H9 (cell line): ENCODE measurements at regions not wholly inside any gene's neighbourhood (a gene's known extent, or its start where the extent isn't known, plus 50 kb on each side); places are given as distances from the start of the nearest gene placed in this dataset.

Experiments
- DNase-seq: peaks from one replicate; pipeline ENCODE4 v3.0.0-alpha.2; 2017
- H2AFZ ChIP-seq: one replicate; pipeline ENCODE4 v1.6.1; 2013; ENCODE audit warnings: mild to moderate bottlenecking, low read length, control low read depth, moderate library complexity
- H2AK5ac ChIP-seq: 2 replicates; pipeline ENCODE4 v1.6.1; 2013; ENCODE audit warnings: low read length, control low read depth, mixed read lengths; ENCODE audit not compliant: insufficient read length
- H2BK120ac ChIP-seq: one replicate; pipeline ENCODE4 v1.6.1; 2013; ENCODE audit warnings: low read depth, mild to moderate bottlenecking, low read length, control low read depth, inconsistent platforms; ENCODE audit not compliant: poor library complexity, severe bottlenecking
- H2BK12ac ChIP-seq: 2 replicates; pipeline ENCODE4 v1.6.1; 2013; ENCODE audit warnings: low read length, control low read depth, mixed read lengths, low read depth; ENCODE audit not compliant: insufficient read length
- H2BK15ac ChIP-seq: 2 replicates; pipeline ENCODE4 v1.6.1; 2013; ENCODE audit warnings: low read depth, low read length, control low read depth
- H2BK20ac ChIP-seq: one replicate; pipeline ENCODE4 v1.6.1; 2013; ENCODE audit warnings: low read depth, mild to moderate bottlenecking, low read length, control low read depth, inconsistent platforms; ENCODE audit not compliant: poor library complexity, severe bottlenecking
- H2BK5ac ChIP-seq: 2 replicates; pipeline ENCODE4 v1.6.1; 2013; ENCODE audit warnings: low read length, control low read depth, mixed read lengths; ENCODE audit not compliant: insufficient read length
- H3K14ac ChIP-seq: 2 replicates; pipeline ENCODE4 v1.6.1; 2013; ENCODE audit warnings: low read length, control low read depth; ENCODE audit not compliant: insufficient read depth
- H3K18ac ChIP-seq: 2 replicates; pipeline ENCODE4 v1.6.1; 2013; ENCODE audit warnings: low read depth, mild to moderate bottlenecking, mixed read lengths, low read length, control low read depth; ENCODE audit not compliant: insufficient read length
- H3K23ac ChIP-seq: 2 replicates; pipeline ENCODE4 v1.6.1; 2013; ENCODE audit warnings: low read length, control low read depth, mixed read lengths, low read depth; ENCODE audit not compliant: insufficient read length
- H3K23me2 ChIP-seq: 2 replicates; pipeline ENCODE4 v1.6.1; 2013; ENCODE audit warnings: low read depth, mild to moderate bottlenecking, mixed read lengths, low read length, control low read depth; ENCODE audit not compliant: insufficient read length, poor library complexity, severe bottlenecking
- H3K27ac ChIP-seq: 2 replicates; pipeline ENCODE4 v1.5.1; 2013; ENCODE audit warnings: low read length, control low read depth, mixed read lengths, low read depth; ENCODE audit not compliant: insufficient read length
- H3K27me3 ChIP-seq: 2 replicates; pipeline ENCODE4 v1.6.1; 2013; ENCODE audit warnings: low read length, control low read depth, inconsistent platforms; ENCODE audit not compliant: insufficient read depth
- H3K4ac ChIP-seq: 2 replicates; pipeline ENCODE4 v1.6.1; 2013; ENCODE audit warnings: low read depth, mild to moderate bottlenecking, control low read depth, inconsistent platforms, low read length, moderate library complexity
- H3K4me1 ChIP-seq: 2 replicates; pipeline ENCODE4 v1.6.1; 2013; ENCODE audit warnings: low read length, control low read depth, inconsistent platforms; ENCODE audit not compliant: insufficient read depth
- H3K4me2 ChIP-seq: 2 replicates; pipeline ENCODE4 v1.6.1; 2013; ENCODE audit warnings: low read length, control low read depth, mixed read lengths; ENCODE audit not compliant: insufficient read length, insufficient read depth
- H3K56ac ChIP-seq: 2 replicates; pipeline ENCODE4 v1.6.1; 2013; ENCODE audit warnings: low read depth, mild to moderate bottlenecking, mixed read lengths, low read length, control low read depth; ENCODE audit not compliant: insufficient read length
- H3K79me1 ChIP-seq: 2 replicates; pipeline ENCODE4 v1.6.1; 2013; ENCODE audit warnings: low read depth, mild to moderate bottlenecking, moderate library complexity, low read length, control low read depth, inconsistent platforms; ENCODE audit not compliant: insufficient read depth, poor library complexity, severe bottlenecking
- H3K79me2 ChIP-seq: 2 replicates; pipeline ENCODE4 v1.6.1; 2013; ENCODE audit warnings: low read length, control low read depth, inconsistent platforms; ENCODE audit not compliant: insufficient read depth
- H3K9ac ChIP-seq: 2 replicates; pipeline ENCODE4 v1.6.1; 2013; ENCODE audit warnings: low read length, control low read depth, mixed read lengths; ENCODE audit not compliant: insufficient read length; ENCODE audit errors: extremely low read depth
- H3K9me3 ChIP-seq: one replicate; pipeline ENCODE4 v1.6.1; 2013; ENCODE audit warnings: low read depth, low read length, inconsistent platforms; ENCODE audit not compliant: control insufficient read depth
- H3T11ph ChIP-seq: one replicate; pipeline ENCODE4 v1.6.1; 2013; ENCODE audit warnings: mild to moderate bottlenecking, low read length, control low read depth, inconsistent platforms
- H4K20me1 ChIP-seq: one replicate; pipeline ENCODE4 v1.6.1; 2013; ENCODE audit not compliant: control insufficient read depth, insufficient read length, insufficient read depth
- H4K5ac ChIP-seq: 2 replicates; pipeline ENCODE4 v1.6.1; 2013; ENCODE audit warnings: low read depth, mild to moderate bottlenecking, mixed read lengths, low read length, control low read depth; ENCODE audit not compliant: insufficient read length
- H4K8ac ChIP-seq: replicated peaks from 2 replicates; pipeline ENCODE4 v1.6.1; 2013; ENCODE audit warnings: low read length, control low read depth, mixed read lengths, low read depth; ENCODE audit not compliant: insufficient read length
- H4K91ac ChIP-seq: 2 replicates; pipeline ENCODE4 v1.6.1; 2013; ENCODE audit warnings: low read depth, mild to moderate bottlenecking, moderate library complexity, mixed read lengths, low read length, control low read depth; ENCODE audit not compliant: insufficient read length
- H3K27ac Mint-ChIP-seq, 3 experiments: 2 replicates in 2 of 3; 3 replicates in 1 of 3; pipeline ENCODE4 v1.8.0; 2020 to 2021; ENCODE audit warnings: mixed read lengths in 3 of 3, mild to moderate bottlenecking in 1 of 3, moderate library complexity in 1 of 3
- H3K27me3 Mint-ChIP-seq: 2 replicates; pipeline ENCODE4 v1.8.0; 2021; ENCODE audit warnings: low read depth, mild to moderate bottlenecking, moderate library complexity, mixed read lengths
- H3K36me3 Mint-ChIP-seq, 3 experiments: 2 replicates in 2 of 3; 3 replicates in 1 of 3; pipeline ENCODE4 v1.8.0; 2020 to 2021; ENCODE audit warnings: low read depth in 3 of 3, mixed read lengths in 3 of 3; ENCODE audit not compliant: insufficient read depth in 1 of 3
- H3K4me1 Mint-ChIP-seq, 2 experiments: 2 replicates each; pipeline ENCODE4 v1.8.0; 2020; ENCODE audit warnings: mixed read lengths in 2 of 2
- H3K4me3 Mint-ChIP-seq, 2 experiments: 2 replicates in 1 of 2; 3 replicates in 1 of 2; pipeline ENCODE4 v1.8.0; 2020 to 2021; ENCODE audit warnings: mild to moderate bottlenecking in 2 of 2, mixed read lengths in 2 of 2, moderate library complexity in 1 of 2
- H3K9me3 Mint-ChIP-seq, 2 experiments: 2 replicates in 1 of 2; 3 replicates in 1 of 2; pipeline ENCODE4 v1.8.0; 2020; ENCODE audit warnings: mild to moderate bottlenecking in 2 of 2, mixed read lengths in 2 of 2, moderate library complexity in 1 of 2
- WGBS: extraction: QIAGEN DNeasy Blood & Tissue Kit; methylation state at CpG from one replicate; pipeline ENCODE4 v1.1.7; 2013; ENCODE audit warnings: missing lambda C conversion rate, low lambda C conversion rate, mixed read lengths; ENCODE audit not compliant: insufficient read length; ENCODE audit errors: extremely low coverage; 5-methylcytosine and 5-hydroxymethylcytosine counted together
- TF ChIP-seq, protein P1 (sequence below): fragments of 200-600 bp; sonication (generic); conservative IDR thresholded peaks from 3 replicates; pipeline ENCODE4 v1.8.0; 2021; ENCODE audit warnings: antibody characterized with exemption, mild to moderate bottlenecking

GRCh38 chr2:20125164-20125563 is 73.7 kb upstream of the LAPTM4A start:
- H4K5ac ChIP-seq, result no peak overlapping the region
- no peak overlapping the region for H3K56ac ChIP-seq
- no peak overlapping the region for H2BK12ac ChIP-seq
- H3K4ac ChIP-seq, result no peak overlapping the region
- H3K14ac ChIP-seq, result no peak overlapping the region
- no peaks in the 10 kb centered on the region for H3K9me3 ChIP-seq
- no peaks in the 10 kb centered on the region for H3K9me3 Mint-ChIP-seq
- no peak overlapping the region for H2BK20ac ChIP-seq
- no peak for DNase-seq
- no peaks in the 10 kb centered on the region for H3K36me3 Mint-ChIP-seq
- H2BK5ac ChIP-seq, result no peak overlapping the region
- no peaks in the 10 kb centered on the region for H3K23me2 ChIP-seq
- H4K20me1 ChIP-seq, result no peaks in the 10 kb centered on the region
- H2BK120ac ChIP-seq, result no peak overlapping the region
- no peak overlapping the region for H3K23ac ChIP-seq
- H2AK5ac ChIP-seq, result no peak overlapping the region
- no peak overlapping the region for H3K18ac ChIP-seq
- WGBS, result no CpG with 5 or more reads among the region's 6 CpGs
- H3K27me3 Mint-ChIP-seq, result no peaks in the 10 kb centered on the region; the same call in none of the 2 replicates
- H3K9ac ChIP-seq, result no peak overlapping the region
- TF ChIP-seq, protein P1, sequence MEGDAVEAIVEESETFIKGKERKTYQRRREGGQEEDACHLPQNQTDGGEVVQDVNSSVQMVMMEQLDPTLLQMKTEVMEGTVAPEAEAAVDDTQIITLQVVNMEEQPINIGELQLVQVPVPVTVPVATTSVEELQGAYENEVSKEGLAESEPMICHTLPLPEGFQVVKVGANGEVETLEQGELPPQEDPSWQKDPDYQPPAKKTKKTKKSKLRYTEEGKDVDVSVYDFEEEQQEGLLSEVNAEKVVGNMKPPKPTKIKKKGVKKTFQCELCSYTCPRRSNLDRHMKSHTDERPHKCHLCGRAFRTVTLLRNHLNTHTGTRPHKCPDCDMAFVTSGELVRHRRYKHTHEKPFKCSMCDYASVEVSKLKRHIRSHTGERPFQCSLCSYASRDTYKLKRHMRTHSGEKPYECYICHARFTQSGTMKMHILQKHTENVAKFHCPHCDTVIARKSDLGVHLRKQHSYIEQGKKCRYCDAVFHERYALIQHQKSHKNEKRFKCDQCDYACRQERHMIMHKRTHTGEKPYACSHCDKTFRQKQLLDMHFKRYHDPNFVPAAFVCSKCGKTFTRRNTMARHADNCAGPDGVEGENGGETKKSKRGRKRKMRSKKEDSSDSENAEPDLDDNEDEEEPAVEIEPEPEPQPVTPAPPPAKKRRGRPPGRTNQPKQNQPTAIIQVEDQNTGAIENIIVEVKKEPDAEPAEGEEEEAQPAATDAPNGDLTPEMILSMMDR, result no peak
- H4K8ac ChIP-seq, result no peak overlapping the region
- H3K4me1 ChIP-seq, result no peaks in the 10 kb centered on the region
- no peak overlapping the region for H2BK15ac ChIP-seq
- H3T11ph ChIP-seq, result no peak overlapping the region
- no peaks in the 10 kb centered on the region for H3K79me1 ChIP-seq
- no peaks in the 10 kb centered on the region for H3K79me2 ChIP-seq
- no peak overlapping the region for H3K4me3 Mint-ChIP-seq
- H4K91ac ChIP-seq, result no peak overlapping the region
- H3K4me1 Mint-ChIP-seq, result no peaks in the 10 kb centered on the region
- no peaks in the 10 kb centered on the region for H3K27me3 ChIP-seq
- no peak overlapping the region for H3K27ac Mint-ChIP-seq
- H3K4me2 ChIP-seq, result no peak overlapping the region
- H3K27ac ChIP-seq, result no peak overlapping the region
- H2AFZ ChIP-seq, result no peak overlapping the region
